Ishikawa (cell line): ENCODE measurements at regions not wholly inside any gene's neighbourhood (a gene's known extent, or its start where the extent isn't known, plus 50 kb on each side); places are given as distances from the start of the nearest gene placed in this dataset.

Source experiments
- CEBPB ChIP-seq: IDR thresholded peaks from 2 replicates; pipeline ENCODE4 v1.6.1; 2012
- CREB1 ChIP-seq: IDR thresholded peaks from 2 replicates; pipeline ENCODE4 v1.6.1; 2012; ENCODE audit warnings: low read depth
- EP300 ChIP-seq: IDR thresholded peaks from 2 replicates; pipeline ENCODE4 v1.6.1; 2012; ENCODE audit warnings: borderline replicate concordance
- FOXM1 ChIP-seq: IDR thresholded peaks from 2 replicates; pipeline ENCODE4 v1.6.1; 2012; ENCODE audit warnings: low read depth, borderline replicate concordance
- MAX ChIP-seq: IDR thresholded peaks from 2 replicates; pipeline ENCODE4 v1.6.1; 2012
- NFIC ChIP-seq: IDR thresholded peaks from 2 replicates; pipeline ENCODE4 v1.6.1; 2012
- RAD21 ChIP-seq: IDR thresholded peaks from 2 replicates; pipeline ENCODE4 v1.6.1; 2012; ENCODE audit warnings: low read depth
- REST ChIP-seq: IDR thresholded peaks from 2 replicates; pipeline ENCODE4 v1.6.1; 2012; ENCODE audit warnings: low read depth, mild to moderate bottlenecking
- TCF12 ChIP-seq: IDR thresholded peaks from 2 replicates; pipeline ENCODE4 v1.6.1; 2012; ENCODE audit warnings: low read depth
- TEAD4 ChIP-seq: IDR thresholded peaks from 2 replicates; pipeline ENCODE4 v1.6.1; 2012
- USF1 ChIP-seq: IDR thresholded peaks from 2 replicates; pipeline ENCODE4 v1.6.1; 2012
- YY1 ChIP-seq: IDR thresholded peaks from 2 replicates; pipeline ENCODE4 v1.6.1; 2012; ENCODE audit warnings: low read depth
- ZBTB7A ChIP-seq: IDR thresholded peaks from 2 replicates; pipeline ENCODE4 v1.6.1; 2012; ENCODE audit warnings: low read depth

- peak; percentile 58 for TF ChIP-seq TEAD4
- TF ChIP-seq REST = no peak
Measured at GRCh38 chr4:147157860-147158701, 212.4 kb upstream of the TTC29 start.

- TF ChIP-seq RAD21 = peak; percentile 77
- TF ChIP-seq TEAD4 = no peak
Measured at GRCh38 chr4:147160908-147161513, 215.3 kb upstream of the TTC29 start.

- TF ChIP-seq EP300 (no peak), TCF12 (no peak), USF1 (no peak), CEBPB (no peak), TEAD4 (no peak), REST (no peak), CREB1 (no peak), FOXM1 (no peak)
Measured at GRCh38 chr4:147163311-147163710, 217.6 kb upstream of the TTC29 start.

GRCh38 chr4:147173322-147173721 lies 227.7 kb upstream of the TTC29 start:
- no peak for TF ChIP-seq YY1
- no peak for TF ChIP-seq TCF12
- TF ChIP-seq RAD21 = no peak
- no peak for TF ChIP-seq CREB1
- TF ChIP-seq CEBPB = no peak
- TF ChIP-seq NFIC = no peak
- no peak for TF ChIP-seq FOXM1
- TF ChIP-seq REST = no peak
- no peak for TF ChIP-seq EP300
- TF ChIP-seq MAX = no peak
- TF ChIP-seq ZBTB7A = no peak

GRCh38 chr4:147173797-147174432 lies 228.3 kb upstream of the TTC29 start:
- TF ChIP-seq CEBPB (no peak), USF1 (no peak), TCF12 (no peak)
